ENCODE measurements at regions not wholly inside any gene's neighbourhood (a gene's known extent, or its start where the extent isn't known, plus 50 kb on each side); places are given as distances from the start of the nearest gene placed in this dataset.
"Not testable (repeated sequence)": the region's sequence is repeated elsewhere in the genome, so short reads cannot be mapped to it uniquely, and the experiment has no call there.

DNA sequence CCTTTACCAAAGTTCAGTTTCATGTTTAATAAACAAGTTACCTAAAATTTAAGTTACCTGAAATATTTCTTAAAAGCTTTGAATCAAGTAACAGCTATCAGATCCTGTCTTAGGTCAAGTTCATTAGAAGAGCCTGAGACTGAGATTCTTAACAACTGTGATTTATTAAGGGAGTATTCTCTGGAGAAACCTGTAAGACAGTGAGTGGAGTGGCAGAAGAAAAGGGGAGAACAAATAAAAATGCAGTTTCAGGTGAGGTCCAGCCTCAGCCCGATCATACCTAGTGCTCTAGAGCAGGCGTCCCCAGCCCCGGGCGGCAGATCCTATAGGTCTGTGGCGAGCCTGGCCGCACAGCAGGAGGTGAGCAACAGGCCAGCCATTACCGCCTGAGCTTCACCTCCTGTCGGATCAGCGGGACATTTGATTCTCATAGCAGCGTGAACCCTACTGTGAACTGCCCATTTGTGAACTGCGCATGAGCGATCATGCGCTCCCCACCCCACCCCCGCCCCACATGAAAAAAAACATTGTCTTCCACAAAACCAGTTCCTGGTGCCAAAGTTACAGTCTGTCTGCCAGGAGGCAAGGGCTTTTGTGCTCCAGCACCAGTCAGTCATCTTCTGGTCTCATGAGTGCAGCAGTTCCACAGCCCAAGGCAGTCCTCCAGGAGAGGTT lies 59.2 kb upstream of the ADGRB3 start:
- no peak for DNase-seq

- no peak for DNase-seq
Observed at GRCh38 chr6:68572975-68573374, 62.1 kb upstream of the ADGRB3 start.

DNA sequence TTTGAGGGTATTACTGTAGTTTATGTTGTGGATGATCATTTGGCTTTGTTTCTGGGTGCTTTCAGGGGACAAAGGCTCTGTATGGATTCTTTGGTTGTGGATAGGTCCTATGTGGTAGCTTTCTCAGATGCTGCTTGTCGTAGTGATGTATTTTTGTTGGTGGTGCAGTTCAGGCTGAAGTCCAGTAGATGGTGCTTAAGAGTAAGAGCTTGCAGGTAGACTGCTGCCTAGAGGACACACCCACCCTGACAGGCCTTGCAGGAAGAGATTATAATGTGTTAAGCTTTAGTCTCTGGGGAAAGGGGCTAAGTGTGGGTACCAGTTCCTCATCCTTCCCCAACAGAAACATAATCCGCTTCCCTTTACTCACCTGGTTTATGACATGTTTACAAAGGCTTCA lies 62.6 kb upstream of the ADGRB3 start:
- peak; percentile 35 for DNase-seq

DNA sequence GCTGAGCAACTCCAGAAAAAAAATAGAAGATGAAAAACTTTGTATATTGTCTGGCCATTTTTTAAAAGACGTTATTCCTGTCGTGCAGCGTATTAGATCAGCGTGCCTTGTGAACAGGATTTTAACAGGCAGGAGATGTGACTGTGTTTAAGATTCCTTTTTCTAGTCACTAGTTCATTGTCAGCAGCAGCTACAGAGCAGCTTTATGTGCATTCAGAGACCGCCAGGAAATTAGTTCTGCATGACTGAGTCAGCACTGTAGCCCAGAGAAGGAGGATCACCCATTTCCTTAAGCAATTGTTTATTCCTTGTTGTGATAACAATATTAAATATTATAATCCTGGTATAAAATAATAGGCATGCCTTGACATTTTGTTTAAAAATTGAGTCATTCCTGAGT lies 75.4 kb upstream of the ADGRB3 start:
- DNase-seq = no peak

- DNase-seq = no peak
Observed at GRCh38 chr6:68559070-68559469, 76.0 kb upstream of the ADGRB3 start.

- no peak for DNase-seq
Observed at GRCh38 chr6:68546620-68547019, 88.5 kb upstream of the ADGRB3 start.

DNA sequence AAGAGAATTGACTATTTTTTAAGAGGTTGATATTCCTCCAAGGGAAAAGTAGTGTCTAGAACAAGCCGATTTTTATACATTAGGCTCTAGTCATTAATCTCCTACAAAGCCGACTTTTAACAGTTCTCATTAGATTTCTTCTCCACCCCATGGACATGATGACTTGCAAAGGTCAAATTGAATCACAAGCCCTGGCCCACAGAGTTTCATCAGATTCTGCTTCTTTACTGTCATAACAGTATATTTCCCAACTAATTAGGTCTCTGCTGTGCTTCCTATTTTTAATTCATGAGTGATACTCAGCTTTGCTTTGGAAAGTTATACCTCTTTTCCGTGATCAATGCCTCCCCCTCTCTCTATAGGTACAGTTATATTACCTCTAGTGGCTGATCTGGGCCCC lies 90.6 kb upstream of the ADGRB3 start:
- DNase-seq = no peak

GRCh38 chr6:68533339-68533795 lies 101.7 kb upstream of the ADGRB3 start:
- no peak for DNase-seq

DNA sequence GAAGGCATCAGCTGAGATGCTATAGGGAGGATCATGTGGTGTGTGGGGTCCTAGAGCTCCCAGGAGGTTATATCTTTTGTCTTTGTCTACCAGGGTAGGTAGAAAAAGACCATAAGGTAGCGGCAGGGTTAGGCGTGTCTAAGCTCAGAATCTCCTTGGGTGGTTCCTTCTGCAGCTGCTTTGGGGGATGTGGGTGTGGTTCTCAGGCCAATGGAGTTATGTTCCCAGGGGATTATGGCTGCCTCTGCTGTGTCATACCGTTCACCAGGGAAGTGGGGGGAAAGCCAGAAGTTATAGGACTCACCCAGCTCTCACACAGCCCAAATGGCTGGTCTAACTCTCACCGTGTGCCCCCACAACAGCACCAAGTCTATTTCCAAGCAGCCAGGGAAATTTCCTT lies 107.4 kb upstream of the ADGRB3 start:
- no peak for DNase-seq

- no peak for DNase-seq
Observed at GRCh38 chr6:68506911-68507310, 128.2 kb upstream of the ADGRB3 start.

DNA sequence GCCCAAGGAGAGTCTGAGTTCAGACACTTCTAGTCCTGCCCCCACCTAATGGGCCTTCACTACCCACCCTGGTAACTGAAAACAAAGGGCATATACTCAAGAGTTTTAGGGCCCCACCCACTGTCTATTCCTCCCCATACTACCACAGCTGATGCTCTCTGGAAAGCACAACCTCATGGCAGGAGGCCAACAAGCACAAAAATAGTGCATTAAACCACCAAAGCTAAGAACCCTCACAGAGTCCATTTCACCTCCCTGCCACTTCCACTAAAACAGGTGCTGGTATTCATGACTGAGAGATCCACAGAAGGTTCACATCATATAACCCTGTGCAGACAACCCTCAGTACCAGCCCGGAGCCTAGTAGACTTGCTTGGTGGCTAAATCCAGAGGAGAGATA lies 132.1 kb upstream of the ADGRB3 start:
- DNase-seq = no peak

- no peak for DNase-seq
Observed at GRCh38 chr6:68497927-68498326, 137.2 kb upstream of the ADGRB3 start.

DNA sequence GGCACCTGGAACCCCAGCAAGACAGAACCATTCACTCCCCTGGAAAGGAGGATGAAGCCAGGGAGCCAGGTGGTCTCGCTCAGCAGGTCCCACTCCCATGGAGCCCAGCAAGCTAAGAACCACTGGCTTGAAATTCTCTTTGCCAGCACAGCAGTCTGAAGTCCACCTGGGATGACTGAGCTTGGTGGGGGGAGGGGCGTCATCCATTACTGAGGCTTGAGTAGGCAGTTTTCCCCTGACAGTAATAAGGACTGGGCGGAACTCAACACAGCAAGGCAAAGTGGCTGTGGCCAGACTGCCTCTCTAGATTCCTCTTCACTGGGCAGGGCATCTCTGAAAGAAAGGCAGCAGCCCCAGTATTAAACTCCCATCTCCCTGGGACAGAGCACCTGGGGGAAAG lies 140.2 kb upstream of the ADGRB3 start:
- not testable (repeated sequence) for DNase-seq

- no peak for DNase-seq
Observed at GRCh38 chr6:68476611-68477010, 158.5 kb upstream of the ADGRB3 start.

DNA sequence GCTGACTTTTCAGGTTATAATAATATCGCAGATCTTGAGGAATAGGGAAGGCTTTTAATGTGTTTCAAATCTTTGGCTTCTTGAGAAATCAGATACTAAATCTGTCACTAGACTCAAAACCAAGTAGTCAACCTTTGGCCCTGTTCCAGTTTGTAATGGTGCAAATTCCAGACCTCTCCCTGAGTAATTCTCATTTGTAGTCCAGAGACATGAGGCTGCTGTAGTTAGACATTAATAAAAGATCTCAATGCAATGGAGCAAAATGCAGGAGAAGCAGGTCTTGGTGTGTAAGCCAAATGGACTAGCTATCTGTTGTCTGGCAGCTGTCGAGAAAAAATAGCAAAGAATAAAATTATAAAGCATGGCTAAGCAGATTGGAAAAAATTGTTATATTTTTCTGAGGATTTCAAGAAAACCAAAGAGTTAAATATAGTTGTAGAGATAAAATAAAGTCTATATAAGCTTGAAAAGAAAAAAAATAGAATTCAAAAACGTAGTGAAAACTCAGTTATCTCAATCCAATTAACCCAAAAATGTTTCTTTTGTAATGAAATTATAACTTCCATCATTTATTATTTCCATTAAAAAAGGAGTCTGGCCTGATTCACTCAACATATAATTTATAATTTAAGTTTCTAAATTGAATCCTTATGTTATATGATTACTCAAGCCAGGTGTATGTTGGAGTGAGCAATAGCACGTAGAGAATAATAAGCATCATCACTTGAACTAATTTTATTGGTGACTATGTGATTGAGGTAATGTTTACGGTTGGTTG lies 161.5 kb upstream of the ADGRB3 start:
- DNase-seq = no peak

DNA sequence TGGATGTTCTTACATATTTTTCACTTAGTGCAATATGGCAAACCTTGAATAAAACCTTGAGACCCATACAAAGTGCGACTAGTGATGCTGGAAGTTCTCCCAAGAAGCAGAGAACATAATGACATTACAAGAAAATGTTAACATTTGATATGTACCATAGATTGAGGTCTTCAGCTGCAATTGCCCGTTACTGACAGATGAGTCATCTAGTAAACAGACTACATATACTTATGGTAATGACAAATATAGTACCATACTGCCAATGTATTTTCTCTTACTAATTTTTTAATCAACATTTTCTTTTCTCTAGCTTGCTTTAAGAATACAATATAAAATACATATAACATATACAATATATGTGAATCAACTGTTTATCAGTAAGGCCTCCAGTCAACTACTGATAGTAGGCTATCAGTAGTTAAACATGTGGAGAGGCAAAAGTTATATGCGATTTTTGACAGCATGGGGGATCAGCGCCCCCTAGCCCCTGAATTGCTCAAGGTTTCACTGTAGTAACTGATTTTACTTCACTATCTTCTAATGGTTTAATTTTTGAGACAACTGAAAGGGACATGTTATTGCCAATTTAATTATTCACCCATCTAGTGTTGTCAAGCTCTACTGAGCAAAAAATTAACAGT lies 166.7 kb upstream of the ADGRB3 start:
- DNase-seq = no peak

DNA sequence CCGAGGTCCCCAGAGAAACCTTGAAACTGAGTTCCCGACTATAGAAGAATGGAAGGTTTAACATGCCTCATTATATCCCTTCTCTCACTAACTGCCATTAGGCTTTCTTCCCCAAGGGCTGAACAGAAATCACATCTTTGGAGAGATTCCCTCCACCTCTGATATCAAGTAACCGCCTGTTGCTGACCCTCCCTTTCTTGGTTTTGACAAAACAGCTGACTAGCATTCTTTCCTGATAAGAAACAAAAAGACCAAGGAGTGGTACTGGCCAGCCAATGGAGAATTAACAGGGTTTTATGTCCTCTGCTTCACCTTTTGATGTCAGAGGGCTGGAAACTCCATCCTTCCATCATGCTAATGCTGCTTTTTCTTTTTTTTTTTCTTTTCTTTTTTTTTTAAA lies 176.6 kb upstream of the ADGRB3 start:
- DNase-seq = no peak

DNA sequence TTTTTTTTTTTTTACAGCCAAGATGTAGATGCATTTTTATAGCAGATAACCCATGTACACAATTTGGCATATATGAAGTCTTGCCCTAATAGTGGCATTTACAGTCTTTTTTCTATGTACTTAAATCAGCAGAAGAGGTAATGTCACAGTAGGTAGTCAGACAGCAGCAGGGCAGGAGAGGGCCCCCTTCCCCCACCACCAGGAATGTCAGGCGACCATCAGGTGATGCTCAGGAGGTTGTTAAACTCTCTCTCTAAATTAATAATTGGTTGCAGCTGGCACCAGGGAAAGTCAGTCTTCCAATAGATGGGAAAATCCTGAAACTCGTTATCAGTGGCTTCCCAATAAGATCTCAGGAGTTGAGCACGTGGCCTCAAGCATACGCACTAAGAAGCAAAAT lies 188.0 kb upstream of the ADGRB3 start:
- no peak for DNase-seq

DNA sequence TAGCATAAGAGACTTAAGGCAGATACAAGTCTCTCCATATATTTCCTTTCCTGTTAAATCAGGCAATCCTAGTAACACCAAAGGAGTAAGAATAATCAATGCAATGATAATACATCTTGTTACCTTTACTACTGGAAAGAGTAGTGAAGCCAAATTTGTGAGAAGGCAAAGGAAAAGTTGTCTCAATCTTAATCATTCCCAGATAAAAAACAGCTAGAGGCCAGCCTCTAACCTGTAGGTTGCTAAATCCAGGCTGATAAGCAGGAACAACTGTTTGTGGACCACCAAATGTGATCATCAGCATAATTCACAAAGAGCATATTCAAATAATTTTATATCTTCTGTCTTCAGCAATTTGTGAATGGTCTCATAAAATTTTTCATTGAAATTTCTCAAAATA lies 189.2 kb upstream of the ADGRB3 start:
- DNase-seq = no peak

- no peak for DNase-seq
Observed at GRCh38 chr6:68443704-68444103, 191.4 kb upstream of the ADGRB3 start.

DNA sequence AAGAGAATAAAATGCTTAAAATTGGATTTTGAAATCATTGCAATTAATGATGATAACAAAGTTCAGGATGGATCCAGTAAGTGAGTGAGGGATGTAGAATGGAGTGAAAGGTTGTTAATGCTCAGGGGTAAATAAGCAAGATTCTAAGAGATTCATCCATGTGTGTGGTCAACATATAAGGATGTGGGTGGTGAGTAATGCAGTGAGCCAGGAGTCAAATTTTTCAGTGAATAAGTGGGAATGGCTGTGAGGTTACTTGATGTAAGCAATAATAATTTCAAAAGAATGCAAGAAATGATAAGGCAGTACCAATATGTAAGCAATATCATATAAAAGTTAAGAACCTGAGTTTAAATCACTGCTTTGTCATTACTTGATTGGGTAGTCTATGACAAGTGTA lies 207.5 kb upstream of the ADGRB3 start:
- no peak for DNase-seq

GRCh38 chr6:68410021-68410420 lies 225.1 kb upstream of the ADGRB3 start:
- no peak for DNase-seq

DNA sequence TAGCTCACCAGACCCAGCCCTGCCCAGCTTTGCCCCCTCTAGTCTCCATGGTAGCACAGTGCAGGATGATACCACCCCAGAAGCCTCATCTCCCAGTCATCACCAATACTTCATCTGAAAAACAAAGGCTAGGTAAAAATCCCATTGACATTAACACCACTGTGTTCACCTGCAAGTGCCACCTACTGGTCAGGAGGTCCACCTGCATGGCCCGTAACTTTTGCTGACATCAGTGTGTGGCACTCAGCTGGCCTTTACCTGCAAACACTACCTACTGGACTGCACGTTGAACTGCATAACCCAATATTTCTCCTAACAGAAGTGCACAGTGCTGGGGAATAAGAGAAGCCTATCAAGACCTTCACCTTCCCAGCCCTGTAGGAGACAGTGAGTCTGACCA lies 234.7 kb upstream of the ADGRB3 start:
- DNase-seq = no peak

GRCh38 chr6:68391953-68392352 lies 243.1 kb upstream of the ADGRB3 start:
- no peak for DNase-seq
